Activated naive CD8-positive, alpha-beta T cell treated with anti-CD3 and anti-CD28 coated beads for 36 hours (primary cell): ENCODE measurements at regions not wholly inside any gene's neighbourhood (a gene's known extent, or its start where the extent isn't known, plus 50 kb on each side); places are given as distances from the start of the nearest gene placed in this dataset.
A peak's percentile ranks its signal among the peaks of the same experiment; 100 is the strongest.
"Not testable (repeated sequence)": the region's sequence is repeated elsewhere in the genome, so short reads cannot be mapped to it uniquely, and the experiment has no call there.

ENCODE experiments used
- DNase-seq: peaks from one replicate; pipeline ENCODE4 v3.0.0; 2021
- H3K27ac Mint-ChIP-seq: one replicate; pipeline ENCODE4 v1.8.0; 2022; ENCODE audit warnings: mild to moderate bottlenecking, moderate library complexity, mixed read lengths
- H3K27me3 Mint-ChIP-seq: one replicate; pipeline ENCODE4 v1.8.0; 2022; ENCODE audit warnings: mild to moderate bottlenecking, mixed read lengths
- H3K36me3 Mint-ChIP-seq: one replicate; pipeline ENCODE4 v1.8.0; 2021; ENCODE audit warnings: mild to moderate bottlenecking, mixed read lengths
- H3K4me1 Mint-ChIP-seq: one replicate; pipeline ENCODE4 v1.8.0; 2021; ENCODE audit warnings: mixed read lengths
- H3K4me3 Mint-ChIP-seq: one replicate; pipeline ENCODE4 v1.8.0; 2022; ENCODE audit warnings: mild to moderate bottlenecking, moderate library complexity, mixed read lengths
- H3K9me3 Mint-ChIP-seq: one replicate; pipeline ENCODE4 v1.8.0; 2022; ENCODE audit warnings: mixed read lengths

GRCh38 chr12:124697722-124698121 lies 130.3 kb upstream of the NCOR2 start:
- peaks cover 13% of the 10 kb centered on the region for H3K4me1 Mint-ChIP-seq
- not testable (repeated sequence) for H3K27ac Mint-ChIP-seq, H3K4me3 Mint-ChIP-seq, H3K36me3 Mint-ChIP-seq, H3K9me3 Mint-ChIP-seq, DNase-seq
- H3K27me3 Mint-ChIP-seq: peaks cover 13% of the 10 kb centered on the region

- Mint-ChIP-seq H3K27ac (no peak overlapping the region), H3K4me1 (peaks cover 13% of the 10 kb centered on the region), H3K9me3 (no peaks in the 10 kb centered on the region), H3K4me3 (no peak overlapping the region), H3K27me3 (peaks cover 13% of the 10 kb centered on the region), H3K36me3 (no peaks in the 10 kb centered on the region)
- DNase-seq: no peak
Measured at GRCh38 chr12:124696693-124697476, 129.5 kb upstream of the NCOR2 start.

GRCh38 chr12:124695861-124696260 lies 128.4 kb upstream of the NCOR2 start:
- no peak for DNase-seq
- peaks cover 13% of the 10 kb centered on the region for H3K27me3 Mint-ChIP-seq
- peaks cover 3% of the 10 kb centered on the region for H3K9me3 Mint-ChIP-seq
- H3K36me3 Mint-ChIP-seq: peaks cover 2% of the 10 kb centered on the region
- no peak overlapping the region for H3K4me3 Mint-ChIP-seq
- H3K4me1 Mint-ChIP-seq: peaks cover 13% of the 10 kb centered on the region
- no peak overlapping the region for H3K27ac Mint-ChIP-seq

GRCh38 chr12:124694846-124695497 lies 127.6 kb upstream of the NCOR2 start:
- no peak overlapping the region for H3K27ac Mint-ChIP-seq
- no peak overlapping the region for H3K4me3 Mint-ChIP-seq
- H3K36me3 Mint-ChIP-seq: peaks cover 2% of the 10 kb centered on the region
- DNase-seq: no peak
- peaks cover 13% of the 10 kb centered on the region for H3K27me3 Mint-ChIP-seq
- peaks cover 3% of the 10 kb centered on the region for H3K9me3 Mint-ChIP-seq
- peaks cover 13% of the 10 kb centered on the region for H3K4me1 Mint-ChIP-seq

- peak overlapping the region; percentile 55 for H3K27ac Mint-ChIP-seq
- H3K4me3 Mint-ChIP-seq: peak overlapping the region; percentile 33
- H3K36me3 Mint-ChIP-seq: peaks cover 2% of the 10 kb centered on the region
- H3K27me3 Mint-ChIP-seq: peaks cover 9% of the 10 kb centered on the region
- peaks cover 3% of the 10 kb centered on the region for H3K9me3 Mint-ChIP-seq
- H3K4me1 Mint-ChIP-seq: peaks cover 13% of the 10 kb centered on the region
- peak; percentile 31 for DNase-seq
Measured at GRCh38 chr12:124694250-124694649, 126.8 kb upstream of the NCOR2 start.

- Mint-ChIP-seq H3K9me3 (peaks cover 3% of the 10 kb centered on the region), H3K4me3 (no peak overlapping the region), H3K4me1 (peaks cover 17% of the 10 kb centered on the region), H3K27ac (no peak overlapping the region), H3K36me3 (peaks cover 2% of the 10 kb centered on the region), H3K27me3 (peaks cover 8% of the 10 kb centered on the region)
- no peak for DNase-seq
Measured at GRCh38 chr12:124693111-124693723, 125.8 kb upstream of the NCOR2 start.

- Mint-ChIP-seq H3K36me3 (peaks cover 2% of the 10 kb centered on the region), H3K27me3 (peaks cover 8% of the 10 kb centered on the region), H3K27ac (no peak overlapping the region), H3K4me3 (no peak overlapping the region), H3K9me3 (peaks cover 3% of the 10 kb centered on the region), H3K4me1 (peaks cover 24% of the 10 kb centered on the region)
- no peak for DNase-seq
Measured at GRCh38 chr12:124692443-124692842, 125.0 kb upstream of the NCOR2 start.

GRCh38 chr12:124691429-124691828 lies 124.0 kb upstream of the NCOR2 start:
- Mint-ChIP-seq H3K4me1 (peaks cover 30% of the 10 kb centered on the region), H3K4me3 (no peak overlapping the region), H3K36me3 (peaks cover 2% of the 10 kb centered on the region), H3K27ac (no peak overlapping the region), H3K9me3 (peaks cover 3% of the 10 kb centered on the region), H3K27me3 (peaks cover 7% of the 10 kb centered on the region)
- no peak for DNase-seq

GRCh38 chr12:124689631-124690030 lies 122.2 kb upstream of the NCOR2 start:
- peaks cover 7% of the 10 kb centered on the region for H3K27me3 Mint-ChIP-seq

GRCh38 chr12:124688356-124688992 lies 121.1 kb upstream of the NCOR2 start:
- no peak overlapping the region for H3K27ac Mint-ChIP-seq
- no peak overlapping the region for H3K4me3 Mint-ChIP-seq
- H3K9me3 Mint-ChIP-seq: peaks cover 3% of the 10 kb centered on the region
- H3K27me3 Mint-ChIP-seq: peaks cover 7% of the 10 kb centered on the region
- DNase-seq: no peak
- peaks cover 2% of the 10 kb centered on the region for H3K36me3 Mint-ChIP-seq
- H3K4me1 Mint-ChIP-seq: peaks cover 33% of the 10 kb centered on the region

More at GRCh38 chr12:124689631-124690030, 122.2 kb upstream of the NCOR2 start:
- Mint-ChIP-seq H3K27ac (no peak overlapping the region), H3K4me3 (no peak overlapping the region), H3K4me1 (peaks cover 35% of the 10 kb centered on the region), H3K9me3 (peaks cover 3% of the 10 kb centered on the region), H3K36me3 (peaks cover 2% of the 10 kb centered on the region)
- no peak for DNase-seq

- DNase-seq: peak; percentile 8
- no peak overlapping the region for H3K4me3 Mint-ChIP-seq
Measured at GRCh38 chr12:124687917-124688316, 120.5 kb upstream of the NCOR2 start.

GRCh38 chr12:124687174-124687902 lies 119.9 kb upstream of the NCOR2 start:
- Mint-ChIP-seq H3K4me1 (peaks cover 33% of the 10 kb centered on the region), H3K36me3 (peaks cover 2% of the 10 kb centered on the region), H3K4me3 (no peak overlapping the region), H3K27ac (no peak overlapping the region), H3K9me3 (peaks cover 3% of the 10 kb centered on the region), H3K27me3 (peaks cover 7% of the 10 kb centered on the region)
- no peak for DNase-seq

More at GRCh38 chr12:124687917-124688316, 120.5 kb upstream of the NCOR2 start:
- Mint-ChIP-seq H3K36me3 (peaks cover 2% of the 10 kb centered on the region), H3K27me3 (peaks cover 7% of the 10 kb centered on the region), H3K27ac (no peak overlapping the region), H3K9me3 (peaks cover 3% of the 10 kb centered on the region), H3K4me1 (peaks cover 33% of the 10 kb centered on the region)

GRCh38 chr12:124686370-124687173 lies 119.2 kb upstream of the NCOR2 start:
- H3K4me3 Mint-ChIP-seq: no peak overlapping the region
- H3K27me3 Mint-ChIP-seq: peaks cover 7% of the 10 kb centered on the region
- H3K4me1 Mint-ChIP-seq: peaks cover 35% of the 10 kb centered on the region
- DNase-seq: no peak
- peaks cover 2% of the 10 kb centered on the region for H3K36me3 Mint-ChIP-seq
- H3K27ac Mint-ChIP-seq: no peak overlapping the region
- peaks cover 2% of the 10 kb centered on the region for H3K9me3 Mint-ChIP-seq
